GM18868 (cell line): ENCODE measurements at regions not wholly inside any gene's neighbourhood (a gene's known extent, or its start where the extent isn't known, plus 50 kb on each side); places are given as distances from the start of the nearest gene placed in this dataset.
A peak's percentile ranks its signal among the peaks of the same experiment; 100 is the strongest.
"Not testable (repeated sequence)": the region's sequence is repeated elsewhere in the genome, so short reads cannot be mapped to it uniquely, and the experiment has no call there.

Experiments used
- ATAC-seq: cut with Tn5 transposase; IDR thresholded peaks from one replicate; pipeline ENCODE4 v1.9.1; 2021; ENCODE audit warnings: mild to moderate bottlenecking, moderate library complexity; ENCODE audit not compliant: unreplicated experiment

DNA sequence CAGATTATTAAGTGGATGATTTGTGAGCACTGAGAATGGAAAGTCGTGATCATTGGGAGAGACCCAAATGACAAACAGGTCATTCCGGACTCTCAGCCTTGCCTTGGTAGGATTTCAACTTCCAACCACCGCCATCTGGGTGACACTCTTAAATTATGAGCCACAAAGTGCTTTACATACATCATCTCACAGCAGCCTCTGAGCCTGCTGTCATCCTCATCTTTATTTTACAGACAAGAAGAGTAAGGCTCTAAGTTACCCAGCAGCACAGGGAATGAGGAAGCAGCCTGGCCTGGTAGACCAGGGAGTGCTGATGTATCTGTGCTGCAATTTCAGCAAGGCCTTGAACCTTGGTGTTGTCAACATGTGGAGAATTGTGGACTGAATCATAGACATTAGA, 105.8 kb upstream of the TRIM2 start:
- no peak for ATAC-seq

DNA sequence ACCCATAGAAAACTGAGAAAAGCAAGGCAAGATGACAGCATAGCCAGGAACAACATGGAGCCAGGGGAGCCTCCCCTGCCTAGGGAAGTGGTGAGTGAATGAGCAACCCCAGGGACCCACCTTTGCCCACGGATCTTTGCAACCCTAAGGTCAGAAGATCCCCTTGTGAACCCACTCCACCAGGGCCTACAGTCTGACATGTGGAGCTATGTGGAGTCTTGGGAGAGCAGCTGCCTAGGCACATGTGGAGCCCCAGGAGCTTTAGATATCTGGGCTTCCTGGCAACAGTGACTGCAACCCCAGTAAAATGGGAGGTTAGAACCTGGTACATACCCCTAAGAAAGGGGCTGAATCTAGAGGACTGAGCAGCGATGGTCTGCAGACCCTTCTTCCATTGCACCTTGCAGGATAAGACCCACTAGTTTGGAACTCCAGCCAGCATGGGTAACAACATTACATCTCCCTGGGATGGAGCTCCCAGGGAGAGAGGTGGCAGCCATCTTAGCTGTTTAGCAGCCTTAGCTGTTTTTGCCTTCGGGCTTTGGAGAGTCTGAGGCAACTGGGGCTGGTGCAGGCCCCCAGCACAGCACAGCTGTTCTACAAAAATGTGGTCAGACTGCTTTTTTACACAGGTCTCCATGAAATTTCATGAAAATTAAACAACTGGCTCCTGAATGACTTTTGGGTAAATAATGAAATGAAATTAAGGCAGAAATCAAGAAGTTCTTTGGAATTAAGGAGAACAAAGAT, 104.7 kb upstream of the TRIM2 start:
- no peak for ATAC-seq

DNA sequence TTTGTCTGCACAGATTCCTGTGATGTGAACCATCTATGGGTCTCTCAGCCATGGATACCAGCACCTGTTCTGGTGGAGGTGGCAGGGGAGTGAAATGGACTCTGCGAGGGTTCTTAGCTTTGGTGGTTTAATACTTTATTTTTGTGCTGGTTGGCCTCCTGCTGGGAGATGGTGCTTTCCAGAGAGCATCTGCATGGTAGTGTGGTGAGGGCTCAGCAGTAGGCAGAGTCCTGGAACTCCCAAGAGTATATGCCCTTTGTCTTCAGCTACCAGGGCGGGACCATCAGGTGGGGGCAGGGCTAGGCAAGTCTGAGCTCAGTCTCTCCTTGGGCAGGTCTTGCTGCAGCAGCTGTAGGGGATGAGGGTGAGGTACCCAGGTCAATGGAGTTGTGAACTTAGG, 97.5 kb upstream of the TRIM2 start:
- not testable (repeated sequence) for ATAC-seq

DNA sequence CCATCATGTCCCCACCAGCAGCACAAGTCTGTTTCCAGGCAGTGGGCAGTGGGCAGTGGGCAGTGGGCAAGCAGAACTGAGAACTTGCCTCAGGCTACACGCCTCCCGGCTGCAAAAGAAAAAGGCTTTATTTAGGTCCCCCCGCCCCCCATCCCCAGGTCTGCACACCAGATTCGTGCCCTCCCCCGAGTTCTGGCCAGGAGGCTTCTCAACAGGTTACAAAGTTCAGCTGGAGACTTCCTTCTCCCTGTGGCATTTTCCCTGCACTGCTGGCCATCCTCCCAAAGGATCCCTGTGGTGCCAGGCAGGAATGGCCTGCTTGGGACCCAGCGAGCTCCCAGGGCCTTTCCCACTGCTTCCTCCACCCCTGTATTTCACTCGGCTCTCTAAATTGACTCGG, 97.0 kb upstream of the TRIM2 start:
- no peak for ATAC-seq

DNA sequence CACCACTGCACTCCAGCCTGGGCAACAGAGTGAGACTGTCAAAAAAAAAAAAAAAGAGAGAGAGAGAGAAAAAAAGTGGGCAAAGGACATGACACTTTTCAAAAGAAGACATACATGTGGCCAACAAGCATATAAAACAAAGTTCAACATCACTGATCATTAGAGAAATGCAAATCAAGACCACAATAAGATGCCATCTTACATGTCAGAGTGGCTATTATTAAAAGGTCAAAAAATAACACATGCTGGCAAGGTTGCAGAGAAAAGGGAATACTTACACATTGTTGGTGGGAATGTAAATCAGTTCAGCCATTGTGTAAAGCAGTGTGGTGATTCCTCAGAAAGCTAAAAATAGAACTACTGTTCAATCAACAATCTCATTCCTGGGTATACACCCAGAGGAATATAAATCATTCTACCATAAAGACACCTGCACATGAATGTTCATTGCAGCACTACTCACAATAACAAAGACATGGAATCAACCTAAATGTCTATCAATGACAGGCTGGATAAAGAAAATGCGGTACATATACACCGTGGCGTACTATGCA, 94.9 kb upstream of the TRIM2 start:
- ATAC-seq = no peak

DNA sequence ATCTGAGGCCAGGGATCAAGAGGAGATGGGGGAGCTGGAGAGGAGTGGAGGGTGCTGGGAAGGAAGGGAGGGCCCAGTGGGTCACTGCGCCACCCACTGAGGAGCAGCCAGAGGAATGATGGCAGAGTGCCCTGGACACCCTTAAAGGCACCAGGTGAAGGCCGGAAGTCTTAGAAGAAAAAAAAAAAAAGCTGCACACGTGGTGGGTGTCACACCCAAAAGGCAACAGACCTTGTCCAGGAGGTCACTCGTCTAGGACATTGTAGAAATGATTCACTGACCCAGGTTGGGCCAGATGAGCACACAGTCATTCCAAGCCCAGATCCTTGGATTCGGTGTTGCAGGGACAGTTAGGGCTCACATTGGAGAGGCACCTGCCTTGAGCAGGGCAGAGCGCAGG, 93.5 kb upstream of the TRIM2 start:
- no peak for ATAC-seq

DNA sequence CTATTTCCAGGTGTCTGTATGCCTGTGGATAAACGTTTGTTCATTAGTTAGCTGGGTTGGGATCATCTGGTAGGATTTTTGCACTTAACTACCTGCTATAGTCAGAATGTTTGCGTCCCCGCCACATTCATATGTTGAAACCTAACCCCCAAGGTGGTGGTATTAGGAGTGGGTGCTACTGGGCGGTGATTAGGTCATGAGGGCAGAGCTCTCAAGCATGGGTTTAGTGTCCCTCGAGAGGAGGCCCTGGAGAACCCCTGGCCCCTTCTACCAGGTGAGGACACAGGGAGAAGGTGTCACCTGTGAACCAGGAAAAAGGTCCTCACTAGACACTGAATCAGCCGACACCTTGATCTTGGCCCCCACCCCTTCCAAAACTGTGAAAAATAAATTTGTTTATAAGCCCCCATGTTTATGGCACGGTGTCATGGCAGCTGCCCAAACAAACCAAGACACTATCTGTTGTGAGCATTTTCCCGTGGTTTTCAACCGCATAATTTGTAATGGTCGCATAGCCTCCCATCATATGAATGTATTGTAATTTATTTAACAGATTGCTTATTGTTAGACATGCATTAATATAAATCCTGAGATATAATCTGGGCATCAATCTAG, 92.7 kb upstream of the TRIM2 start:
- ATAC-seq = no peak

DNA sequence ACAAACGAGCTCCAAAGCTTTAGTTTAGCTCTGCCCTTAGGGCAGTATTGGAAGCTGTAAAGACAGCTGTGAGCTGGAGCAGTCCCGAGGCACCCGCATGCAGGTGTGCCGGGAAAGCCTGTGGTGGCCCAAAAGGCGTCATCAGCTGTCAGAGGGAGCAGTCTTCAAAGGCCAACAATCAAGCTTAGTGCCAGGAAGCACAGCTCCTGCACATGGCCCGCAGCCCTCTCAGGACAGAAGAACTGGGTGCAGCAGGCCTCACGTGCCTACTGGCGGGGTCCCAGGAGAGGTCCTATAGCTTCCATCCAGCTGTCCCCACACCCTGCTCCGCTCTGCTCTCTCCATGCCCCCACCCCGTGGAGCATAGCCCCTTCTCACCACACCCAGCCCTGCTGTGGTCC, 92.2 kb upstream of the TRIM2 start:
- no peak for ATAC-seq

DNA sequence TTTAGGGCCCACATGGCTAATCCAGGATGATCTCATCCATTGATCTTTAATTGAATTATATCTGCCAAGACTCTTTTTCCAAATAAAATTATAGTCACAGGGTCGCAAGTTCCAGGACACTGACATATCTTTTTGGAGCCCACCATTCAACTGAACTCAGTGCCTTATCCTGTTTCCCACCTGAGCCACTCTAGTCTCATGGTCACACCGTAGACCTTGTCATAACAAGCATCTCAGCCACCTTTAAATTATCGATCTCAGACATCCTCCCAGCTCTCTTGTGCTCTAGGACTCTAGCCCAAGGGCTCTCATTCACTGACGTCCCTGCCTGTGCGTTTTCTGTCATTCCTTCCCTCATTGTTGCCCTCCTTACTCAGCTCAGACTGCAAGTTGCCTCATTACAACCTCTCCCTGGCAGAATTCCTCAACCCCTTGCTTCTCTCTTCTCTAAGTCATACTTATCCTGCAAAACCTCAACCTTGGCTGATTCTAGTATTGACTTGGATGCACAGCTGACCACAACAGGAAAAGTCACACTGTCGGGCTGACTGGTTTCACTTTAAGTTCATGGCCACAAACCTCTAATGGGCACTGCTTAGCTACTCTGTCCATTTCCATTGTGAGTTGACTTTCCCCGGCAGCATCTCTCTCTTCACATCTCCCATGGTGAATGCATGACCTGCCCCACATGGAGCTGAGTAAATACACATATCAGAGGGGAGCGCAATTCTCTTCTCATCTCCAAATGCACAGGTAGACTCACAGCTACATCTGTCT, 91.0 kb upstream of the TRIM2 start:
- no peak for ATAC-seq

DNA sequence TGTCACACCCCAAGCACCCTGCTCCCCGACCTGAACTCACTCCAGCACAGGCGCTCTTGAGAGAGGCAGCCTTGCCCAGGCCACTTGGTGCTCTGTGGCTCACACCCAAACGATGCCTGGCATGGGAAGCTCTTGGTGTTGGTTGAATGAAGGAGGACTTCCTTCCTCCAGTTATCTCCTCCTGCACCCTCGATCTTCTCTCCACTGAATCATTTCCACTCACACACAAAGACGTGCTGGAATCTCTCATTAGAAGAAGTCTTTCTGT, 90.5 kb upstream of the TRIM2 start:
- ATAC-seq = no peak

DNA sequence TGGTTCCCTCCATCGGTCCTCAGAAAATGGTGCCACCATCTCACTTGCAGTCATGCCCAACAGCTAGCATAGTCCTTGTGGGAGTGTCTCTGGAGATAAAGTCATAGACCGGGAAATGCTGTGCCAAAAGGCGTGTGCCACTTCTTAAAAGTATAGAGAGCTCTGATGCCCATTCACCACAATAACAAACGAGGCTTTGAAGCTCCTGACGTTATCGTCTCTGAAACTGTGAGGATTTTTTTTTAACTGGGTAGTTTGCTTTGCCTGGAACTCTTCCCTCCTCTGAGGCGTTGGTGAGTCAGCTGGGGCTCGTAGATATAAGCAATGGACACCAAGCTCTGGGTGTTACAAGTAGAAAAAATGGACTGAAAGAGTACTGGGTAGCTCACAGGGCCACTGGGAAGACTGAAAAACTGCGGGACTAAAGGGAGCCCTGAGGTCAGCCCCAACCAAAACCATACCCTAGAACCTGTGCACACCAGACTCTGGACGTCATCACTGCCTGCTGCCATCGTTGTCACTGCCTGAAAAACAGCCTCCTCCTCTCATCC, 89.4 kb upstream of the TRIM2 start:
- ATAC-seq = no peak

DNA sequence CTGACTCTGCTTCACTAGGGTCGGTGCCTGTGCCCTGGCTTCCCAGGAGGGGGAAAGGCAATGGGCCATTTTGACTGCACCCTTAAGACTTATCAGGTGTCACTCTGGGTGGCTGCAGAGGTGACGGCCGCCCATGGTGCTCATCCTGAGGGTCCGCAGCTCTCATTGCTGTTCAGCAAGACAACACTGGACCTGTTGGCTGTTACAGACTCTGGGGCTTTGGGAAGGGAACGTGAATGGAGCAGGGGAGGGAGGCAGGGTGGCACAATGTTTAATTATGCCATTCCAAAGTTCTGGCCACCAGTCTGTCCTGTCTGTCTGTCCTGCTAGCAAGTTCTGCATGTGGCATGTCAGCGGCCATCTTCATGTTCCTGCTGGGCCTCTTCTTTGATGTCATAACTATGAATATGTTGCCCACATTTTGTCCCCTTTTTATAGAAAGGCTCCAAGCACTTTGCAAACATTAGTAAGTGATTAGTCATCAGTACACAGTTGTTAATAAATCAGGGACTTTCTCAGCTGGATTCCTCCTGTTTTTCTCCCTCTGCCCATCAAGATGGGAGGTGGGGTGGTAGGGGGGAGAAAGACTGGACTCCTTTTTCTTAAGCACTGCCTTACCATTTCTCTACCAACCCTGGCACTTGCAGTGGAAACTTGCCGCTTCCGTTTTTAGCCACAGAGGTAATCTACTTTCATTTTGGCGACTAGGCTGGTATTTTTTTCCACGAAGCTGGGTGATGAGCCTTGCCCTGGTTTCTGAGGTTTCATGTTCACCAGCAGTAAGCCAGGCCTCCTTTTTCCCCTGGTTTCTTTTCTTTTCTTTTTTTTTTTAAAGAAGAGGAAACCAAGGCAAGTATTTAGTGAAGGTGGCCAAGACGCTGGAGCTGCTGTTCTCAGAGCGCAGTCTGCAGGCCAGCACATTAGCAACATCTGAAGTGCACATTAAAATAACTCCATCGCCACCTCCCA, 88.6 kb upstream of the TRIM2 start:
- ATAC-seq = peak; percentile 91

DNA sequence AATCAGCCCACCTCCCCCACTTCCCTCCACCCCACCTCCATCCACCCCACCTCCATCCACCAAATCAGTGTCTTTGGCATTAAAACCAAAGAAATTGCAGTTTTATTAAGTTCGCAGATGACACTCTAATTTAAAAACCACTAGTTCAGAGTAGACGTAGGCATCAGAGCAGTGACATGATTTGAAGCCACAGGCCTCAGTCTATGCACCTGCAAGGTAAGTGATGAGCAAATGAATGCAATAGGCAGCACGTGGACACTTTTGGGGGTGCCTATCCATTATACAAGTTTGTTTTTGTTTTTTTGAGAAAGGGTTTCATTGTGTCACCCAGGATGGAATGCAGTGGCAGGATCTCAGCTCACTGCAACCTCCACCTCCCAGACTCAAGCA, 88.0 kb upstream of the TRIM2 start:
- ATAC-seq = no peak

DNA sequence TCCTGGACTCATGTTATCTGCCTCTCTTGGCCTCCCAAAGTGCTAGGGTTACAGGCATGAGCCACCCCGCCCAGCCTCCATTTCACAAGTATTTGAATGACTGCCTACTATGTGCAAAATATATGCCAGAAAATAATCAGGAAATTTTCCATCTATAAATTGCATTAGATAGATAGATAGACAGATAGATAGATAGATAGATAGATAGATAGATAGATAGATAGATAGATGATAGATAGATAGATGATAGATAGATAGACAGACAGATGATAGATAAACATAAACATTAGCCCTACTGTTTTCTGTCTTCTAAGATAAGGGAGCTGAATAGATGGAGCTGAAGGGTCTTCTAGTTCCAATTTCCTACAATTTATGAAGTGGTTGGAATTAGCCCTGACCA, 87.4 kb upstream of the TRIM2 start:
- ATAC-seq = no peak

DNA sequence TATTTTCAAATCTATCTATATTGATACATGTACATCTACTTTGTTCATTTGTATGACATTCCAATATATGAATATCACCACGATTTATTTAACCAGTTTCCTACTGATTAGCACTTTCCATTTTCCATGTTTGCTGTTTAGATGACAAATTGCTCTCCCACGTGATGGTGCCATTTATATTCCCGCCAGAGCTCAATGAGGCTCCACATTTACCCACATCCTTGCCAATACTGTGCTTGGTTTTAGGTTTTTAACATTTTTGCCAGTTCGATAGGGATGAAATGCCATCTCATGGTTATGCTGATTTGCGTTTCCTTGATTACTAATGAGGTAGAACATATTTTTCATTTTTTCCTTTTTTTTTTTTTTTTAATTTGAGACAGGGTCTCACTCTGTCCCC, 86.7 kb upstream of the TRIM2 start:
- no peak for ATAC-seq

DNA sequence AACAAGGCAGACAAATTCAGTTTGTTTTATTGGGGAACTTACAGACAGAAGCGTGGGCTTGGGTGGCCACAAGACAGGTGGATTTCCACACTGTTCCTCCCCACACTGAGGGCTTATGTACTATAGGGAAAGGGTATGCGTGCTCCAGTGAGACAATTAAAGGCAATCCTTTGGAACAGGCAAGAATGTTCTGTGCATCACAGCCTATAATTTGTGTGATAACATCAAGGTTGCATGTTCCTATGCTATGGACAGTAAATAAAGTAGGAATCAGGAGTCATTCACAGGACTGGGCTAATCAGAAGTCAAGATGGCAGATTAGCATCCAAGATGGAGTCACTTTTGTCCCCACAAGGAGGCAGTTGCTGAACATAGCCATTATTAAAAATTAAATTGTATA, 84.6 kb upstream of the TRIM2 start:
- no peak for ATAC-seq

DNA sequence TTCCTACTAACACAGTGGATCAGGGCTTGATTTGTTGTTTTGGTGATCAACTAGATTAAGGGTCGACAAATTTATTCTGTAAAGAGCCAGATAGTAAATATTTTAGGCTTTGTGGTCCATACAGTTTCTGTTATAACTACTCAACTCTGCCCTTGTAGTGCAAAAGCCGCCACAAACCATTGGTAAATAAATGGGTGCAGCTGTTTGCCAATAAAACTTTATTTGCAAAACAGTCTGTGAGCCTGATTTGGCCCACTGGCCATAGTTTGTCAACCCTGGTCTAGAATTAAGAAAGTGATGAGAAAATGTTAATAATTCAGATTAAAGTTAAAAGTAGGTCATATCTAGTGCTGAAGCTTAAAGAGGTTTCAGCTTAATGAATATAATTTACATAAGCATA, 84.0 kb upstream of the TRIM2 start:
- ATAC-seq = no peak

DNA sequence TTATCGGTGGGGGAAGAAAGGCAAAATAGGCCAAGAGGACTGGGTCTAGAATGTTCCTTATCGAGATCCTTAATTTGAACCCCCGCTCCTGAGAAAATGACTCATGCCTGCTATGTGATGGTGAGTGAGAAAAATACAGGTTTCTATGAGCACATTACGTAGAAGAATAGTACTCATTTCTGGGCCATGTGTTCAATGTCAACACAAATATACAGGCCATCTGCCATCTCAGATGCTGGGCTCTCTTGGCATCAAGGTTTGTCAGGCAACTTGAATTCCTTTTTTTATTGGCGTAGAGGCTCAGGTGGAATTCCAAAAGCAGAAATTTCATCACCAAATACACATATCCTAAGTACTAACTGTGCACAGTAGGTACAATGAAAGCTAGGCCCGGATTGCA, 81.4 kb upstream of the TRIM2 start:
- ATAC-seq = no peak

DNA sequence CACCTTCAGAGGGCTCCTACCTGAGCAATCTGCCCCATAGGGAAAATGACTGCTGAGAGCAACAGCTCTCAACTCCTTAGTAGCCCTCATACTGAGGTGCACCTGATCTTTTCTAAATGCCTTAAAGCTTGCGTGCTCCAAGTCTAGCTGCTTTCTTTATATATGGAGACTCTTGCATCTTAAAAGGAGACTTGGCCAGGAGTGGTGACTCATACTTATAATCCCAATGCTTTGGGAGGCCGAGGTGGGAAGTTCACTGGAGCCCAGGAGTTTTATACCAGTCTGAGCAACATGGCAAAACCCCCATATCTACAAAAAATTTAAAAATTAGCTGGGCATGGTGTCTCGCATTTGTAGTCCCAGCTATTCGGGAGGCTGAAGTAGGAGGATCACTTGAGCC, 78.1 kb upstream of the TRIM2 start:
- ATAC-seq = no peak

DNA sequence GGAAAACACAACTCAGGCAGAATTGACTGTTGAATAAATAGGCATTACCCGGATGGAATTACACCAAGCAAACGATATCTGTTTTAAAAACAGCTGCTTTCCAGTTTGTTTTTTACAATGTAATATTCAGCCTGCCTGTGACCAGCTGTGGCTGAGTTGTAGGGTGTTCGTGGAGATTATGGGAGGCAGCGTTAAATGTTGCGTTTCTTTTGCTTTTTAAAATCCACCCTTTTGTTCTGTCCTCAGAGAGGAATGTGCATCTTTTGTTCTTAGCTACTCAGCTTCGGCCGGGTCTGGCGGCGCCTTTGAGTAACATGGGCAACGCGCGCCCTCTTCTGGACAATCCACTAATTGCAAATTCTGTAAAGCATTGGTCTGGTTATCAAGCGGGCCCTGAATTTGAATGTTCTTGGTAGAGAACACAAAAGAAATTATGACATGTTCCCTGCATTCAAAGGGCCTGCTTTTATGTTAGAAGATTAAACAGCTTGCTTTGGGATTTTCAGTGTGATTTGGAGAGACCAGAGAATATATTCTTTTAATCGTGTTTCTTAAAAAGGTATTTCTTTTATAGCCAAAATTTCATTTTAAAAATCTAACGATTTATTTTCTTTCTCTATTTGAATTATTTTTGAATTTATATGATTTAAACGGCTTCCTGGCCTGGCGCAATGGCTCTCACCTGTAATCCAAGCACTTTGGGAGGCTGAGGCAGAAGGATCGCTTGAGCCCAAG, 76.3 kb upstream of the TRIM2 start:
- peak; percentile 77 for ATAC-seq
